Embryonic facial prominence (tissue), 1 donor: ENCODE measurements at regions not wholly inside any gene's neighbourhood (a gene's known extent, or its start where the extent isn't known, plus 50 kb on each side); places are given as distances from the start of the nearest gene placed in this dataset.

Source experiments
- DNase-seq: peaks from one replicate; pipeline ENCODE4 v3.0.0-alpha.2; 2016; ENCODE audit errors: extremely low spot score

DNA sequence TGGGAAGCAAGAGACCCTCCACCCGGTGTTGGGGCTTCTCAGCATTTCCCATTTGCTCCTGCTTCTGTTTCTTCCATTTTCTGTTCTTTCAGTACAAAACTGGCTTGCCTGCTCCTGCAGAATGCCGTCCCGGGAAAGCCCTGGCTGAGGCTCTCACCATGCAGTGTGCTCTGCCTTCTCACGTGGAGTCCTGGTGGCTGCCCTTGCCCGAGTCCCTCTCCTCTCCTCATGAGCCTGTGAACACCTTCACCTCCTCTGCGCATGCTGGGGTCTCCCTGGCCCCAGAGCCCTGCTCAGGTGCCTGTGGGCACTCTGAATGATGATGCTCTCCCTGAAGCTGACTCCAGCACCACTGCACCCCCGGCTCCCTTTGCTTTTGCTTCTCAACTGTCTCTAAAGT is 752.0 kb downstream of the QKI start:
- no peak for DNase-seq

DNA sequence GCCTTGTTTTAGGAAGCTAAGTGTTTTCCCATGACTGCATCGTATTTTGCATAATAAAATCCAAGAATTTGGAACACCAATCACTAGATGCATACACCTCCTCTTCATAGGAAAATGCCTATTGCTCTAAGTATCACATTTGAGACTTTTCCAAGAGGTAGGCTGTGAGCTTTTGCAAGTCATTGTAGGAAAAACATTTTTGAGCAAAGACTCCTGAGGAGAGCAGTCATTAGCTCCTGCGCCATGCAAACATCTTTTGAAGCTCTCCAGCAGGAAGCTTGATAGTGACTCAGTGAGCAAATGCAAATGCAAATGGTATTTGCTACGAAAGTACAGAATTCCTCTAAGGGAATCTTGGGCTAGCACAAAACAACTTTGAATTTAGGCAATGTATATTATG is 750.4 kb downstream of the QKI start:
- no peak for DNase-seq

DNA sequence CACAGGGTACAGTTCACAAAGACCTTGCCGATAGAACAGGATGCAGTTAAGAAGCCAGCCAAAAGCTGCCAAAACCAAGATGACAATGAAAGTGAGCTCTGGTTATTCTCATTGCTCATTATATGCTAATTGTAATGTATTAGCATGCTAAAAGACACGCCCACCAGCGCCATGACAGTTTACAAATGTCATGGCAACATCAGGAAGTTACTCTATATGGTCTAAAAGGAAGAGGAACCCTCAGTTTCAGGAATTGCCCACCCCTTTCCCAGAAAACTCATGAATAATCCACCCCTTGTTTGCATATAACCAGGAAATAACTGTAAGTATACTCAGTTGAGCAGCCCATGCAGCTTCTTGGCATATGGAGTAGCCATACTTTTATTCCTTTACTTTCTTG is 748.7 kb downstream of the QKI start:
- no peak for DNase-seq

DNA sequence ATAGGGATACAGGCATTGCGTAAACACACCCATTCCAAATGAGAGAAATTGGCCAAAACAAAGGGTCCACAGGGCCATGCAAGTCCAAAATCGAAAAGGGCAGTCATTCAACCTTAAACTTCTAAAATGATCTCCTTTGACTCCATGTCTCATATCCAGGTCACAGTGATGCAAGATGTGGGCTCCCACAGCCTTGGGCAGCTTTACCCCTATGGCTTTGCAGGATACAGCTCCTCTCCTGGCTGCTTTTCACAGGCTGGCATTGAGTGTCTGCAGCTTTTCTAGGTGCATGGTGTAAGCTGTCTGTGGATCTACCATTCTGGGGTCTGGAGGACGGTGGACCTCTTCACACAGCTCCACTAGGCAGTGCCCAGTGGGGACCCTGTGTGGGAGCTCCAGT is 744.5 kb downstream of the QKI start:
- no peak for DNase-seq

DNA sequence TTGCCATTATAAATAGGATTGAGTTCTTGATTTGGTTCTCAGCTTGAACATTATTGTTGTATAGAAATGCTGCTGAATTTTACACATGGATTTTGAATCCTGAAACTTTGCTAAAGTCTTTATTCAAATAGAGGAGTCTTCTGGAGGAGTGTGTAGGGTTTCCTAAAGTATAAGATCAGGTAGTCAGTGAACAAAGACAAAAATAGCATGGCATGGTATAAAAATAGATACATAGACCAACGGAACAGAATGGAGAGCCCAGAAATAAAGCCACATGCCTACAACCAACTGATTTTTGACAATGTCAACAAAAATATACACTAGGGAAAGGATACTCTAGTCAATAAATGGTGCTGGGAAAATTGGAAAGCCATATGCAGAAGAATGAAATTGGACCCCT is 740.1 kb downstream of the QKI start:
- DNase-seq, result no peak

DNA sequence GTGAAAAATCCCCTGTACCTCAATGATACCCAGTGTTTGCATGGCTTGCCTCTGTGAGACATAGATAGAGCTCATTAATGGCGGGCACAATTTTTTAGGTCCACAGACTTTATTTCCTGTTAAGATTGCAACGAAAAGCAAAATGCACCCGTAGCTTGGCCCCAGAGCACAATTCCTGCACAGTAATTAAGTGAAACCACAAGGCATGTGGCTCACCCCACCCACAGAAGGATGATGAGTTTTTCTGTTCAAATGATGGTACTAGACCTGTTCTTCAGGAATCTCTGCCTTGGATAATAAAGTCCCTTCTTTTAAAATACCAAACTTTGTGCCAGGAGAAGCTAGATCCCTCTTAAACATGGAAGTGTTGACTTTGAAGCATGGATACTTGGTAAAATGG is 738.1 kb downstream of the QKI start:
- no peak for DNase-seq

DNA sequence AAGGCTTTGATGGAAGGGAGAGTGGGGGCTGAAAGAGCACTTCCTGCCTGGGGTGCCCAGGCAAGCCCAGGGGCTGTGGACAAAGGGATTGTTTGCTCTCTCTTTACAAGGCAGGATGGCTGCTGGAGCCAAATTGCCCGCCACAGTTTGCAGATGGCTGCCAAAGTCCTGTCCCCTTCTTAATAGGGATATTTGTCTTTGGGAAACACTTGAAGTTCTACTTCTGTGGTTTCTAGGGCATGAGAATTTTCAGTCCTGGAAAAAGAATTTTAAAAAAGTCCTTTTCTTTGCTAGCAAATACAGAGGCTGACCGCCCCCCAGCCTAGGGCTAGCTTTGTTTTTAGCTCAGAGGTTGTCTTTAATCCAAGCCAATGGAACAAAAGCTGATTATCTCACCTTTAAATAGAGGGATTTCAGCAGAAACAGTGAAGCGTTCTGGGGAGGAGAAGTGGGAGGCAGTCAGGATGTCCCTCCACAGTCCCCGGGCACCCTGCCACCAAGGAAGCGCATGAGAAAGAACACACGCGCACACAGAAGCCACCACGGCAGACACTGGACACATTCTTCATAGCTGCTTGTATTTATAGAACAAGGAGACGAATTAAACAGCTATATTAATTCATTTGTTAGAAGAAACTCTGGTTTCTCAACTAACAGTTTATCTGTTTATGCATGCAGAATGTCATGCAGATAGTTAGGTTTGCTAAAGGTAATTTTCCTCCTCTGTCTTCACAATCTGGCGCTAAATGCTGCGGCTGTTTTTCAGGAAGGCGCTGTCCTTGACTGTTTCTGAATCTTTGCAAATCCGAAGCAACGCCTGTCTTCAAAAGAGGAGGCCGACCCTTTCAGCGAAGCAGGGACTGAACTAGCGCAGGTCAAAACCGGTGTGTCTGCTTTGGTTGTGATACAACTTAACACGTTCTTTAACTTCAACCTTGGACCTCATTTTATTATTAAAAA is 736.9 kb downstream of the QKI start:
- no peak for DNase-seq

DNA sequence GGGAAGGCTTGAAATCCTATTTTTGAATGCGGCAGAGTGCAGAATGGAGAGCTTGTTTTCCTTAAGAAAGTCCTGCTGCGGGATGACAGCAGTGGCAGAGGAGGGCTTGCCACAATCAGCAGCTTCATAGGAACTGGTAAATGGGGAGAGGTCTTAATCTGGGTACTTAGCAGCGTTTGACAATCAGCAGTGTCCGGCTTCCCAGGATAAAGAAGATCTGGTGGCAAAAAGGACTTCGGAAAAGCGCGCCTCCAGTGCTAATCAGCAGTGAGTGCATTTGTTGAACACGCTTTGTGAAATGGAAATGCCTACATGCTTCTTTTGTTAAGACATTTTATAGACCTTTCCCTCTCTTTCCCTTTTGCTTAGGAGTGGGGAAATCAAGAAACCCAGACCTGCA is 735.7 kb downstream of the QKI start:
- DNase-seq, result no peak

DNA sequence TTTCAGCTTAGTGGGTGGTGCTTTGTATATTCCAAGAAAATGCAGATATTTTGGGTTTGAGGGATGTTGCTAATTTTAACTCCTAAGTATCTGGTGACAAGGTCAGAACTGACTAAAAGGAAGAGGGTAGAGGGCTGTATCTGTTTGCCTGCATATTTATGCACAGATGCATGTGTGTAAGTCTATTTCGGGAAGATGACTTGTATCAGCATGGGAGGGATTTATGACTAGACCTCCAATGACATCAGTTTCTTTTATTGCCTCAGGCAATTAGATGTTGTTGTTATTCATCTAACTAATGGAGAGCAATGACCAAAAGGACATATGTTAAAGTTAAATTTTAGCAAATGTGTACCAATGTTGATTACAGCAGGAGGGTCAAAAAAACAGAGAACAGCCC is 734.3 kb downstream of the QKI start:
- DNase-seq, result no peak

DNA sequence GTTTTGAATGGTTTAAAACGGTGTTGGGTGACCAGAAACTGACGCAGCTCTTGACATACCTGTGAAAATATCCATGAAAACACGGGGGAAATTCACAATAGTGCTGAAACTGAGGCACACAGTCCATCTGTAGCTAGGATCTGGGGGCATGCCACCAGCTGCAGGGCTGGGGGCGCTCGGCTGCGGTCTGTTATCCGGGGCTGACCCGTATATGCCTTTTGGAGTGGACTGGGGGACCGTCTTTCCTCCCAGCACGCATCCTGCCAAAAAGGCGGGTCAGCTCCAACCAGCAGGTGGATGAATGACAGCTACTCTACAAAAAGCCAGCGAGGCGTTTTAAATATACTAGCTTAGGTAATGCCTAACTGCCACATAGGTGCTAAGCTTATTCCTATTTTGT is 729.8 kb downstream of the QKI start:
- DNase-seq, result no peak

DNA sequence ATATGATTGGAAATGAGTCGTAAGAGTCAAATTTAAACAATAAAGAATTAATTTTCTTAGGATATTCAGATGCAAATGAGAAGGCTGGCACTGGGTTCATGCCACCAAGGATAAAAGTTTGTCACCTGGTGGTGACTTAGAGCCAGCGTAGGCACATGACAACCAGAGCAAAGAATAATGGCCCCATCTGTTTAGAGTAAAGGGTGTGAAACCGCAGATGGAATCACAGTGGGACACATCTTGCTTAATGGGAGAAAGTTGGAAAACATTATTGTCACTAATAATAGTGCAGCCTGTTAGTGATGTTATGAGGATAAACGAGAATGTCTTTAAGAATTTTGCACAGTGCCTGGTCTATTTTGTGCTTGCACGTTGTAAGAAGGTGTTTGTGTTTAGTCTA is 727.8 kb downstream of the QKI start:
- no peak for DNase-seq

DNA sequence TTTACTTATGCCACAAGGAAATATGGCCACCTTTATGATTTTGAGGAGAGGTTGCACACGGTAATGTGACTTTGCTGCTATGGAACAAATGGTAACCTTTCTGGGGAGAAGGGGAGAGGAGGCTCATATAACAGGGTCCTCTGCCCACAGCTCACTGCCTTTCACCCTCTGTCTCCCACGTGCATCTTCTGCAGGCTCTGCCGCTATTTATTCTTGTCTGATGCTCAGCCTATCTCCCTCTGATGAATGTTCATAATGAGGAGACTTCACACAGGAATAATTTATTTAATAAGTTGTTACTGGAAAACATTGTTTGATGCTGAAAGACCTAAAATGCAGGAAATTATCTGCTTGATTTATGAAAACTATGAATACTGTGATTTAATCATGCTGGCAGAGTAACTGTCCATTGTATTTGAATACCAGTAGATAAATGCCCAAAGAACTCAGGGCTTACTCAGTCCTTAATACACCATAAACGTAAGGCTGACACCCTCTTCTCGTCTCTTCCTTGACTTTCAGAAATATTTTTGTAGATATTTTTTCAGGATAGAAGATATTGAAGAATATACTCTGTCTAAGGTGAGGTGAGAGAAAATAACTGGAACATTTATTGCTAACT is 721.1 kb downstream of the QKI start:
- no peak for DNase-seq

DNA sequence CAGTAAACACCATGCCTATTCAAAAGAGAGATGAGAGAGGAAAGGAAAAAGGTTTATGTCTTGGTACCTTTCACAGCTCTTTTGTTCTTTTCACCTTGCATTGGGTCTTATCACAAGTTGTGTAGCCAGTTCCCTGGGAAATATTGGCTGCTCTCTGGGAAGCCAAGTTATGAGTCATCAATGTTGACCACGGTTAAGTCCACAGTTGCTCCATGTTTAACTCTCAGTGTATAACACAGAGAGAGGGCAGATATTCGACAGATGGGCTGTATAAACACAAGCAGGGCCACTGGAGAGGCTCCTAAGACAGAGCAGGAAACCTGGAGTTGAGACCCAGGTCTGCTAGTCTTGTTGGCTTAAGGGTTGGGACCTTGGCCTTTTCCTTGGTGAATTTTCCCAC is 718.6 kb downstream of the QKI start:
- no peak for DNase-seq

DNA sequence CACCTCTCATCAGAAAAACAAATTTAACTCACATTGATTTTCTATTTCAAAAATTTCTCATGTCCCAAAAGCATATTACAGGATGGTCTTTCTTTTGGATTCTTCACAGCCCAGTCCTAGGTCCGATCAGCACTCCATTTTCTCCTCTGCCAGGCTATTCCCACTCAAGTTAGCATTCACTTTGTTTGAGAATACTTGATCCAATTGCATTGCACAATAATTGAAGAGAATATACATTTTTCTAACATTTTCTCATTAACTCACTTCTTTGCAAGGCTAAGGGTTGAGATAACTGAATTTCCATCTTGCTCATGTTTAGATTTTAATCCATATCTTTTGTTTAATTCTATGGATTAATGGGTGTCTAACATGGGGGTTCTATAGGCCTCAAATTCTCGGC is 716.1 kb downstream of the QKI start:
- DNase-seq, result no peak

DNA sequence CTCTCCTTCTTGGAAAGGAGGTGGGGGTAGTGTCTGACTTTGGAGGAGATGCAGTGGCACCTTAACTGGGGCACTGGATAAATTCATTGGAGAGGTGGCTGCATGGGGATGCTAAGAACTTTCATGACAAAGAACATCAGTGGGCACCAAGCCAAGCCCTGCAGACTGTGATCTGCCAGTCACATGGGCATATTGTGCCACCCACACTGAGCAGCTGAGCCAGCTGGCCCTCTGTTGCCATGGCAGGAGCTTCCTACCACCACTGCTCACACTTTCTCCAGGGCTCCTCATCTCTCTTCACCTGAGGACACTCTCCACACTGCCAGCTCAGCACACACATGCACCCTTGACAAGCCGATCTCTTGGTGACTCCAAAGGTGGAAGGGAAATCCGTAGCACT is 715.6 kb downstream of the QKI start:
- DNase-seq, result no peak

DNA sequence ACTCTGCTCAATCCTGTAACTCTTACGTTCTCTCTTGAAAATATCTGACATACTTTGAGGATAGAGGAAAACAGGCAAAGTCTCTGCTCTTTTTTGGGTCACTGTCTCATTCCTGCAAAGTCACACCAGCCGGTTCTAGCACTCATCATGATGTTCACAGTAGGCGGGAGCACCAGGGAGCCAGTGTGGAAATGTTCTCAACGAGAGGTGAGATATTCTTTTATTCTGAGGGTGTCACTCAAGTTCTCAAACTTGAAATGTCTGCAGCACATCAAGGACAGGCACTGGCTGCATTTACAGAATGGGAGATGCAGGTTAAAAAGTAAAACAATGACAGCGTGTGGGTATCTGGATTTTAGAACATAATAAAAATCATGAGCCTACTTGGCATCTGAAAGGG is 714.7 kb downstream of the QKI start:
- no peak for DNase-seq

DNA sequence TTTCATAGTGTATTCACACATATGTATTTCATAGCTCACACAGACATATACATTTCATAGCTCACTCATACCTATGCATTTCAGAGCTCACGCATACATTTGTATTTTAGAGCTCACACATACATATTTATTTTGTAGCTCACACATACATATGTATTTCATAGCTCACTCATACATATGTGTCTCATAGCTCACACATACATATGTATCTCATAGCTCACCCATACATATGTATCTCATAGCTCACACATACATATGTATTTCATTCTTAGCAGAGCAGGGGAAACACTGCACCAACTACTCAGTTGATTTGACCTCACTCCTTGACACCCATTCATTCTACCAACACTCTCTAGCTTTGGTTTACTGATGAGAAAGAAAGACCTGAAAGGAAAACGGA is 713.6 kb downstream of the QKI start:
- DNase-seq, result no peak

DNA sequence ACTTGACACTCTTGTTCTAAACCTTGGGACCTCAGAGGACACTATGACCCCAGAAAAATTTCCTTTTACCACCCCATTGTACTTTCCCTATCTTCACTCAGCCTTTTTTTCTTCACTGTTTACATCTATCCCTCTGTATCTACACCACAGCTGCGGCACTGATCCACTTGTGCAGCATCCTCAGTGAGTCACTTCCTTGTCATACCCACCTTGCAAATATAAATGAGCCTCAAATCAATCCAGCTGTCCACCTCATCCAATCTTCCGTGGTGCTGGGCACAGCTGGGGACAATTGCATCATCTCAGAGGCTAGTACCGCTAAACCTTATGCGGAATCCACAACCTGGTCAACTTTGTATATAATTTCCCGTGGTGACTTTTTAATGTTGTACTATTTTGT is 710.5 kb downstream of the QKI start:
- DNase-seq, result no peak

DNA sequence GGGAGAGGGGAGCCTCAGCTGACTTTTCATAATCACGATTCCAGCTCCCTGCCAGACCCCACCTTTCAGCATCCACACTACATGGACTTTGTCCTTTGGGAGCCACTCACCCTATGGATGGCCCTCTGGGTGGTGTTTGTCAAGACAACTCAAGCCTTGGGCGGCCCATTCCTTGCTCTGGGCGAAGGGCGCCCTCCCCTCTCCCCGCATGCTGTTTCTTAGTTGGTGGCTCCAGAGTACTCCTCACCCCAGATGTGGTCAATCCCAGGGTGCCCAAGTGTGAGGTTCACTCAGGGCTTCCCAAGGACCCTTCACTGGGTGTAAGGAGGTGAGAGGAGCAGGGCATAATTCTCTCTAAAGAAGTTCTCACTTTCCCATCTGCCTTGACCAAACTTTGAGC is 710.0 kb downstream of the QKI start:
- no peak for DNase-seq

DNA sequence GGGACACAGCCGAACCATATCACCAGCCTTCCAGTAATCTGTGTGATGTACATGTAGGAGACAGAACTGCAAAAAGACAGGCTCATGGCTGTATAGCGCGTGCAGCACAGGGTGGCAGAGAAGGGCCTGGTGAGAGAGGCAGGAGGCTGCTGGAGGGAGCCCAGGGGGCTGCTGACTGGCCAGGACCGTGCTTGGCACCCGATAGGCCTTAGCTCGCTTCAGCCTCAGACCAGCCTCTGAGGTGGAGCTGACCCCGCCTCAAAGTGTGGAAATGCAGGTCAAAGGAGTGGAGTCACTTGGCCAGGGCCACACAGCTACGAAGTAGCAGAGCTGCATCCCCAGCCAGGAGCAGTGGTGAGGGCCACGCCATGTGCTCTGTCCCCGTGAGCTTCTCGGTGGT is 707.6 kb downstream of the QKI start:
- DNase-seq, result no peak

DNA sequence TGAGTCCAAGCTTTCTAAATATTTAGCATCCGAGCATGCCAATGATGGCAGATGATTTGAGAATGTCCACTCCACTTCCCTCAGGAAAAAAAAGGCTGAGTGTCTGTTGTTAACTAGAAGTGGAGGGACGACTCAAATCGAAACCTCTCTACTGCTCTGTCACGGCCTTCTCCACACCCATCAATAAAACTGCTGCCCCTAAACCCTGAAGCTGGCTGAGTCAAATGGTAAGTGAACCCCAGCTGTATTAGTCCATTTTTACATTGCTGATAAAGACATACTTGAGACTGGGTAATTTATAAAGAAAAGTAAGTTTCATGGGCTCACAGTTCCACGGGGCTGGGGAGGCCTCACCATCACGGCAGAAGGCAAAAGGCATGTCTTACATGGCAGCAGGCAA is 707.0 kb downstream of the QKI start:
- DNase-seq, result no peak

DNA sequence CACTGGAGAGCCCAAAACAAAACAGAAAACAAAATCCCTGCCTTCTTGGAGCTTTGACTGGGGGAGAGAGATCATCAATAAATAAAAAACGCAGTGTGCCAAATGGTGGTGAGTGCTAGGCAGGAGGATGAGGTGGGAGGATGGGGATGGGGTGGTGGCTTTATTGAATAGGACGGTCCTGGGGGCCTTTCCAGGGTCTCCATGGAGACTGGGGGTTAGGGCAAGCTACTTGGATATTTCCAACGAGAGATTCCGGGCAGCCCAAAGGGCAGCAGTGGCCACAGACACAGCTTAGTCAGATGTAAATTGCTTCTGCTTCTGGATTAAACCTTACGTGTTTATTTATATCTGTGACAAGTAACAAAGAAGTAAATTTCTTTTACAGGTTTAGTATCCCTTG is 700.1 kb downstream of the QKI start:
- no peak for DNase-seq

DNA sequence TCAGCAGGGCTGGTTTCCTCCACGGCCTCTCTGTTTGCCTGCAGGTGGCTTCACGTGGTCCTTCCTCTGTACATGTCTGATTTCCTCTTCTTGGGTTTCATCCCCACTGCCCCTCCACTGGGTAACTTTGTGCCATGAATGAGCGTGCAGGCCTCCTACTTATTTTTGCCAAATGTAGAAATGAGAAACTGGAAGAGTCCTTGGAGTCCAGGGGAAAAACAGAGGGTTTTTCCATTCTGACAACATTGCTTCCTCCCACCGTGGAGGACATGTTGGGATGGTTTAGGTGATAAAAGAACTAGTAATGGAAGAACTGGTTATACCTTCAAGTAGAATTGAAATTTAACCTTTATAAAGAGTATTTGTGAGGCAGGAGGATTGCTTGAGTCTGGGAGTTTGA is 699.5 kb downstream of the QKI start:
- no peak for DNase-seq

DNA sequence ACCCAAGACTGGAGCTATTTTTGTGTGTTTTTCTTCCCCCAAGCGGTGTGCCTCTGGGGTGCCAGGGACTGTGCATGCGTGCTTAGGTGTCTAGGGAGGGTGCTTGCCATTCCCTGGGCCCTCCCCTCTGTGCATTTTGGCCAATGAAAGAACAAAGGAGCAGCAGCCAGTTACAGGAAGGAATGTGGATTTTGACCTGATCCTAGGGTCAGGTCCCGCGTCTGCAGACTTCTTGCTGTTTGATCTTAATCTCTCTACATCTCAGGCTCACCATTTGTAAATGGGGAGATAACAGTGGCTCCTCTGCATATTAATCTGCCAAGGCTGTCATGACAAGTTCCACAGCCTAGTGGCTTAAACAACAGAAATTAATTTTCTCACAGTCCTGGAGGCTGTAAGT is 699.1 kb downstream of the QKI start:
- no peak for DNase-seq
